HG03060 (cell line): ENCODE measurements at regions not wholly inside any gene's neighbourhood (a gene's known extent, or its start where the extent isn't known, plus 50 kb on each side); places are given as distances from the start of the nearest gene placed in this dataset.
"Not testable (repeated sequence)": the region's sequence is repeated elsewhere in the genome, so short reads cannot be mapped to it uniquely, and the experiment has no call there.

ENCODE experiments used
- ATAC-seq: cut with Tn5 transposase; IDR thresholded peaks from one replicate; pipeline ENCODE4 v1.9.1; 2021; ENCODE audit warnings: low read depth, moderate number of reproducible peaks; ENCODE audit not compliant: unreplicated experiment

DNA sequence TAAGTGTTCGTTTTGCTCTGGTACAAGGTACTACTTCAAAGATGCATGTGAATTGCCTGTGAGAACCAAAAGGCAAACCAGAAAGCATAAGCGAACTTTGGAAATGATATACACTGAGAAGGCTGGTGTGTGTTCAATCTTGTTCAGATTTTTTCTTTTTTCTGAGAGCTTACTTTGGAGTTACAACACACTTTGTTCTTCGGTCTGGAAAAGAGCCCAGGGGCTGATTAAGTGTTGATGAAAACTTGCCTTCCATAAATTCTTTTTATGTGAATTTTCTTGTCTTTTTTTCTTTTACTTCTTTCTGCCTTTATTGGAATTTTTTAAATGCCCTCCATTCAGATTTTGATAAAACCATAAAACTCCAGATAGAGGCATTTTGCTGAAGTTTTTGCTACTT lies 395.1 kb upstream of the SASH1 start:
- no peak for ATAC-seq

- no peak for ATAC-seq
These were observed 392.5 kb upstream of the SASH1 start for GRCh38 chr6:147949981-147950622.

DNA sequence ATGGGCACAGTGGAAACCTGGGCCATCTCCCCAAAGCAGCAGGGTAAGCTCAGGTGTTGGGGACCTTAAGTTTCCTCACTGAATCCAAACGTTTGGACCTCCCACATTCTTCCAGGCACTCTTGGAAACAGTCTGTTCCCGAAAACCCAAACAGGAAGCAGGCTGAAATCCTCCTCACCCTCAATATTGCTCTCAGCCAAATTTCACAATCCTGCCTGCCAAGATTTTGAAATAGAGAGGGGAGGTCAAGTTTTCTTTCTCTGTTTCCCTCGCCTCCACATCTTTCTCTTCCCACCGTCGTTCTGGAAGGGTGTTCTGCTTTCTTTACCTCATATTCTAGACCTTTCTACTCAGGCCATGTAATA lies 392.0 kb upstream of the SASH1 start:
- no peak for ATAC-seq

GRCh38 chr6:147951726-147952125 lies 390.9 kb upstream of the SASH1 start:
- ATAC-seq: no peak

DNA sequence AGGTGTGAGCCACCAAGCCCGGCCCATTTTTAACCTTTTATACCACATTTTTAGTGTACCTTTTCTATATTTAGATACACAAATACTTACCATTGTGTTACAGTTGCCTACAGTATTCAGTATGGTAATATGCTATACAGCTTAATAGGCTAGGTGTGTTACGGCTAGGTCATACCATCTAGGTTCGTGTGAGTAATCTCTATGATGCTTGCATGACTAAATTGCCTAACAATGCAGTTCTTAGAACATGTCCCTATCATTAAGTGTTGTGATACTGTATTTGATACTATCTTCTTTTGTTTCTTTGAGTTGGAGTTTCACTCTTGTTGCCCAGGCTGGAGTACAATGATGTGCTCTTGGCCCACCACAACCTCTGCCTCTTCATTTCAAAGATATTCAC lies 387.7 kb upstream of the SASH1 start:
- no peak for ATAC-seq

- no peak for ATAC-seq
These were observed 384.0 kb upstream of the SASH1 start for GRCh38 chr6:147958683-147959082.

GRCh38 chr6:147961481-147962141 lies 381.0 kb upstream of the SASH1 start:
- no peak for ATAC-seq

GRCh38 chr6:147965448-147965847 lies 377.2 kb upstream of the SASH1 start:
- not testable (repeated sequence) for ATAC-seq

DNA sequence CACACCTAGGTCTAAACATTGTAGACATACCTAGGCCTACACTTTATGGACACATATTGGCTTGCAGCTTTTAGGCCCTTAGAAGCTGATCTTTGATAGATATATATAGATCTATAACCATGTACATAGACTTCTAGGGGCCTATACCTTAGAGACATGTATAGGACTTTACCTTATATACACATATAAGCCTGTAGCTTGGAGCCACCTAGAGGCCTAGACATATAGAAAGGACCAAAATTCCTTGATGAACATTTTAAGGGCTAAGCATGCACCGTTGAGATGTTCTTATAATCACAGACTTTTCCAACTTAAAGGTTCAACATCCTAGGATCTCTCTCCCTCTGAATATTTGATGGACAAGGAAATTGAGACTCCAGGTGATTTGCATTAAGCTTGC lies 371.7 kb upstream of the SASH1 start:
- ATAC-seq: no peak

DNA sequence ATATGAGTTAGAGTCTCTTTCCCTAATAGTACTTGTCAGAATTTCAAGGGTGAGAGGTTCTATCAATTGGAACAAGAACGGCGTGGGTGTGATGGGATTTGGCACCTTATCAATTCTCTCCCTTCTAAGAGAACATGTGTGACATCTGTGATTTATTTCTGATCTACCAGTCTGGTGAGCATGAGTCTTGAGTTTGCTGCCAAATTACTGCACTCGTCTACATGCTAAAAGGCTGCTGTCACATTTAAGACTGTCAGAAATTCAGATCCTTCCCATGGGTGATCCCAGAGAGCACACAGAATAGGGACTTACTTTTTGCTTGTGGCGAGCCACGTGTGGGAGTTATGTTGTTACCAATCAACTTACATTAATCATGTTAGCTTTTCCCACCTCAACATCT lies 370.2 kb upstream of the SASH1 start:
- no peak for ATAC-seq

DNA sequence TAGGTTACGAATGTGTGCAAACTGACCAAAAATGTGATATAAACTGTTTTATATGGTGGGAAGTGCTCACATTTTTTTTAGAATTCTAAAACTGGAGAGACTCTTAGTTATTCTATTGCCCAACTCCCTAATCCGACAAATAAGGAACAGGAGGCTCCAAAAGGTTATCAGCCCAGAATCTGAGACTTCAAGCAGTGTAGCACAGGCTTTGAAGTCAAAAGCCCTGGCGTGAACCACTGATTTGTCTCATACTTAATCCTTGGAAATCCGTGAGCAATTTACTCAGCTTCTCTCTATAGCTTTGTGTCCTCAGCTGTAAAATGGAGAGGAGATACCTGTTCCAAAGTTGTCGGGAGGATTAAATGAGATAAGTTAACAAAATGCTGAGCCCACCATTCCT lies 368.8 kb upstream of the SASH1 start:
- no peak for ATAC-seq

- ATAC-seq: no peak
These were observed 368.3 kb upstream of the SASH1 start for GRCh38 chr6:147974376-147974775.

- no peak for ATAC-seq
These were observed 364.7 kb upstream of the SASH1 start for GRCh38 chr6:147977851-147978465.

- no peak for ATAC-seq
These were observed 362.7 kb upstream of the SASH1 start for GRCh38 chr6:147979966-147980365.

DNA sequence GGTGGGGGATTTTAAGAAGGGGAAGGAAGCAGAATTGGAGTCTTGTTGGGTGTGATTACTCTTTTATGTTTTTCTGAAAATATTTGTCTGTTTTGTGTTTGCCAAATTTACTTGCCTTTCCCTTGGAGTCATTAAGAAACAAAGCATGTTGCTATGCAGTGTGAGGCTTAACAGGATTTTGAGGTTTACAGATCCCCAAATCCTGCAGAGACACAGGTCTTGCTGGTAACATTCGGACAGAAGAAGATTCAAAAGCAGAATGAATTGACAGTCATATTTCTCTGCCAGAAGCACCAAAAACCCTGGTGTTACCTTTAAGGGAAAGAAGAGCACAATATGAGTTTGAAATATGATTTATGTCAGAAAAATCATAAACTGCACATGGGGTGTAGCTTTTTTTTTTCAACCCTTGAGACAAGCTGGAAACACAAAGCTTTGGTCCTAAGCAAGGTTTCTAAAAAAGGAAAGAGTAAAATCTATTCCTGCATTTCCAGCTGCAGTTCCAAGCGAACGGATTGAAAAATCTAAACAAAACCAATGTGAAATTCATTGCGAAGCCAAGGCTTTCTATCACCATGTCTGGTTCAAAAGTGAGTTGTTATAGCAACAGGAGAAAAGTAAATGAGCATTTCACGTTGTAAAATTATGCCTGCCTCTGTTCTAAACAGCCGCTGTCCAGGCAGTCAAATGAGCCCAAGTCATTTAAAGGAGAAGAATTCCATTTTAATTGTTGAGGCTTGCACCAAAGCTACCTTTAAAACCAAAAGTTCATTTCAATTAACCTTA lies 358.9 kb upstream of the SASH1 start:
- no peak for ATAC-seq

DNA sequence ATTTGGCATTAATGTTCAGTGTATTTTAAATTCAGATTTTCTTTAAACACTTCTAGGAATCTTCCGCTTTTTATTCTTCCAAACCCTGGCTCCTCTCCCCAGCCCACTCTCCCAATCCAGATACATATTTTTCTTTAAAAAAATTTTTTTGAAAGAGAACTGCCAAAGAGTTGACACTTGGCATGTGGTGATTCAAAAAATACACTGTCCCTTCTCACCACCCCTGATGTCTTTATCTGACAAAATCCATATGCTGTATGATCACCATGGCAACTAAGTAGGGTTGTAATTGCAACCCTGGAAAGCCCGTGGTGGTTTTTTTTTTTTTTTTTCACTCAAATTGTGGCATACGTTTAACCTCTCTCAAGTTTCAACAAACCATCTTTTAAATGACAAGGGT lies 355.8 kb upstream of the SASH1 start:
- ATAC-seq: no peak

DNA sequence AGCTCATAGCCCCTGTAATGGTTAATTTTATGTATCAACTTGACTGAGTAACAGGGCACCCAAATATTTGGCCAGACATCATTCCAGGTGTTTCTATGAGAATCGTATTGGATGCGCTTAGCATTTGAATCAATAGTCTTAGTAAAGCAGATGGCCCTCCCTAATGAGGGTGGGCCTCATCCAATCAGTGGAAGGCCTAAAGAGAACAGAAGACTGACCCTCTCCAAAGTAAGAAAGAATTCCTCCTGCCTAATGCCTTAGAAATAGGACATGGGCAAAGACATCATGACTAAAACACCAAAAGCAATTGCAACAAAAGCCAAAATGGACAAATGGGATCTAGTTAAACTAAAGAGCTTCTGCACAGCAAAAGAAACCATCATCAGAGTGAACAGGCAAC lies 352.5 kb upstream of the SASH1 start:
- ATAC-seq: no peak

DNA sequence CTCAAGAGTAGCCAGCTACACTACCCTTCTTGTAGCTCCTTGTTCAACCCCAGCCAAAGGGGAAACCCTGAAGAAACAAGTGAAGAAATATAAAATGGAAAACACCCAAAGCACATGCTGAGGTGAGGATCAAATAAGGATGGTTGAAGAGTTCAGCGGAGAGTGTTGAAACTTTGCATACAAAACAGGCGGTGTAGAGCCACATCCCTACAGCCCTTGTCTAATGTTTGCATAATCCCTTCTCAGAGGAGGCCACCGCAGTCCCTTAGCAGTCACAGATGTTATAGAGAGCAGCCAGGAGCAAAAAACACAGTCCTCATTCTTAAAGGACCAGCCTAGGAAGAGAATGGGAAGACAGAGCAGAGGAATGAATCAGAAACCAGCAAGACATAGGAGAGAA lies 350.7 kb upstream of the SASH1 start:
- no peak for ATAC-seq

- ATAC-seq: no peak
These were observed 343.6 kb upstream of the SASH1 start for GRCh38 chr6:147999001-147999540.

DNA sequence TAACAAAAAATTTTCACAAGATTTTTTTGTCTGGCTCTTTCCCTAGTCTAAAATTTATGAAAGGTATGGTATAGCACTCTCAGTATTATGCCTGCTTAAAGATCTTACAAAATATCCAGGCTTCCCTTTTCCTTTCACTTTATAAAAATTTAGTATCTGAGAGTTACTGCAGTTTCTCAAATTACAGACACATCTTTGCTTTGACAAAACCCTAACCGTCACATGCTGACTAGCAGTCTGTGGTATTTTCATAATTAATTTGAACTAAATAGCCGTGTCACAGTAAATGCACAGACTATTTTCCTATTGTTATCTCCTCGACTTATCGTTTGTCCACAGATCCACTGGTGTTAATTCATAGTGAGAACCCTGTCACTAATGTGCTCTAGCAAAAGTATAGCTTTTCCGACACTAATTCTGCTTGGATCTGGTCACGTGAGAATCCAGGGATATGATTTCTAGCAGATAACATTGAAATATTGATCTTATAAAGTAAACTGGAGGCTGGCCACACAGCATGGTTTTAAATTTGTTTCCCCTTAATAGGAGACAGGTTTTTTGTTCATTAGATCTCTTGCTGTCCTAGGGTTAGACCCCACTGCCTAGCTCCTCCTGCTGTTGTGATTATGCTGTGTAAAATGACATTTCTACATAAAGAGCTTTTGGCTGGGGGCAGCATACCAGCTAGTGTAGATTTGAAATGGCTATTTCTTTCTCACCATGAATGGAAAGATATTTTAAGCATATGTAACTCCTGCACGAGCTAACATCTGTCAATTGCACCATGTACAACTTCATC lies 340.6 kb upstream of the SASH1 start:
- no peak for ATAC-seq
